ENCODE measurements at regions not wholly inside any gene's neighbourhood (a gene's known extent, or its start where the extent isn't known, plus 50 kb on each side); places are given as distances from the start of the nearest gene placed in this dataset.
"Not testable (repeated sequence)": the region's sequence is repeated elsewhere in the genome, so short reads cannot be mapped to it uniquely, and the experiment has no call there.

DNA sequence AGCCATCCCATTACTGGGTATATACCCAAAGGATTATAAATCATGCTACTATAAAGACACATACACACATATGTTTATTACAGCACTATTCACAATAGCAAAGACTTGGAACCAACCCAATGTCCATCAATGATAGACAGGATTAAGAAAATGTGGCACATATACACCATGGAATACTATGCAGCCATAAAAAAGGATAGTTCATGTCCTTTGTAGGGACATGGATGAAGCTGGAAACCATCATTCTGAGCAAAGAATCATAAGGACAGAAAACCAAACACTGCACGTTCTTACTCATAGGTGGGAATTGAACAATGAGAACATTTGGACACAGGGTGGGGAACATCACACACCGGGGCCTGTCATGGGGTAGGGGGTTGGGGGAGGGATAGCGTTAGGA lies 60.3 kb upstream of the NMU start:
- H3K27ac ChIP-seq (ENCODE audit: extremely low read depth, low read depth, low read length); POLR2A ChIA-PET; H3K9me3 ChIP-seq (ENCODE audit: control insufficient read depth, insufficient read depth, low read depth, low read length); H3K36me3 ChIP-seq (ENCODE audit: control insufficient read depth in 2 of 2, insufficient read depth in 1 of 2, low read length in 2 of 2); CTCF ChIA-PET; H3K4me3 ChIP-seq (ENCODE audit: low read depth, low read length); H3K4me1 ChIP-seq (ENCODE audit: control insufficient read depth, insufficient read depth, low read length): not testable (repeated sequence)
- peak; percentile 51; the same call in 1 of the 2 replicates for TF ChIP-seq ZNF146 (tag by site-specific recombination; IDR thresholded peaks at IDR 0.05)

DNA sequence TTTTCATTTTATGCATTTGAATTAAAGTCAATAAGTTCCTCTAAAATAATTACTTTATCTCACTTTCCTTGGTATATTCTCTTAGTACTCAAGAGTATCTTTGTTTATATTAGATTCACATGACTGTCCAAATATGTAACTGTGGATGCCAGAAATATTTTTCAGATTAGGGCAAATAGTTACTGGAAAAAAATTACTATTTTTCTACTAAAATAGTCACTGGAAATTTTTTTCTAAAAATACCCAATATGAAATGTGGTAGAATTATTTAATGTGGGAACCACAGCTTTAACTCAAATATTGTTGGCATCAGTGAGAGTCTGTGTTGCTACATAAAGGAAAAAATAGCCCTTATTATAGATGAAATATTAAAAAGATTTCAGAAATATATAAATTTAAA lies 70.4 kb upstream of the NMU start:
- Histone ChIP-seq H3K36me3 (ENCODE audit: control insufficient read depth in 2 of 2, insufficient read depth in 1 of 2, low read length in 2 of 2) (no peaks in the 10 kb centered on the region), H3K4me3 (ENCODE audit: low read depth, low read length) (no peak overlapping the region), H3K4me1 (ENCODE audit: control insufficient read depth, insufficient read depth, low read length) (no peaks in the 10 kb centered on the region), H3K27ac (ENCODE audit: extremely low read depth, low read depth, low read length) (no peak overlapping the region), H3K9me3 (ENCODE audit: control insufficient read depth, insufficient read depth, low read depth, low read length) (no peaks in the 10 kb centered on the region)
- ChIA-PET CTCF (no interaction called here), POLR2A (no interaction called here)
- TF ChIP-seq ZNF391 (tag by site-specific recombination; IDR thresholded peaks at IDR 0.05; ENCODE audit: borderline replicate concordance, low read depth) (no peak), ZNF777 (tag by site-specific recombination; IDR thresholded peaks at IDR 0.05; ENCODE audit: borderline replicate concordance) (no peak), ZFP69B (tag by site-specific recombination; IDR thresholded peaks at IDR 0.05) (no peak), ZNF610 (tag by site-specific recombination; IDR thresholded peaks at IDR 0.05; ENCODE audit: borderline replicate concordance) (no peak), ZNF140 (tag by site-specific recombination; IDR thresholded peaks at IDR 0.05) (no peak), FEZF1 (tag by site-specific recombination; IDR thresholded peaks at IDR 0.05) (no peak), ZFP41 (tag by site-specific recombination; IDR thresholded peaks at IDR 0.05; ENCODE audit: borderline replicate concordance) (no peak)
- TF ChIP-seq, protein P1, sequence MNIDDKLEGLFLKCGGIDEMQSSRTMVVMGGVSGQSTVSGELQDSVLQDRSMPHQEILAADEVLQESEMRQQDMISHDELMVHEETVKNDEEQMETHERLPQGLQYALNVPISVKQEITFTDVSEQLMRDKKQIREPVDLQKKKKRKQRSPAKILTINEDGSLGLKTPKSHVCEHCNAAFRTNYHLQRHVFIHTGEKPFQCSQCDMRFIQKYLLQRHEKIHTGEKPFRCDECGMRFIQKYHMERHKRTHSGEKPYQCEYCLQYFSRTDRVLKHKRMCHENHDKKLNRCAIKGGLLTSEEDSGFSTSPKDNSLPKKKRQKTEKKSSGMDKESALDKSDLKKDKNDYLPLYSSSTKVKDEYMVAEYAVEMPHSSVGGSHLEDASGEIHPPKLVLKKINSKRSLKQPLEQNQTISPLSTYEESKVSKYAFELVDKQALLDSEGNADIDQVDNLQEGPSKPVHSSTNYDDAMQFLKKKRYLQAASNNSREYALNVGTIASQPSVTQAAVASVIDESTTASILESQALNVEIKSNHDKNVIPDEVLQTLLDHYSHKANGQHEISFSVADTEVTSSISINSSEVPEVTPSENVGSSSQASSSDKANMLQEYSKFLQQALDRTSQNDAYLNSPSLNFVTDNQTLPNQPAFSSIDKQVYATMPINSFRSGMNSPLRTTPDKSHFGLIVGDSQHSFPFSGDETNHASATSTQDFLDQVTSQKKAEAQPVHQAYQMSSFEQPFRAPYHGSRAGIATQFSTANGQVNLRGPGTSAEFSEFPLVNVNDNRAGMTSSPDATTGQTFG (tag by site-specific recombination; IDR thresholded peaks at IDR 0.05; ENCODE audit: borderline replicate concordance), result no peak
- TF ChIP-seq, protein P2, sequence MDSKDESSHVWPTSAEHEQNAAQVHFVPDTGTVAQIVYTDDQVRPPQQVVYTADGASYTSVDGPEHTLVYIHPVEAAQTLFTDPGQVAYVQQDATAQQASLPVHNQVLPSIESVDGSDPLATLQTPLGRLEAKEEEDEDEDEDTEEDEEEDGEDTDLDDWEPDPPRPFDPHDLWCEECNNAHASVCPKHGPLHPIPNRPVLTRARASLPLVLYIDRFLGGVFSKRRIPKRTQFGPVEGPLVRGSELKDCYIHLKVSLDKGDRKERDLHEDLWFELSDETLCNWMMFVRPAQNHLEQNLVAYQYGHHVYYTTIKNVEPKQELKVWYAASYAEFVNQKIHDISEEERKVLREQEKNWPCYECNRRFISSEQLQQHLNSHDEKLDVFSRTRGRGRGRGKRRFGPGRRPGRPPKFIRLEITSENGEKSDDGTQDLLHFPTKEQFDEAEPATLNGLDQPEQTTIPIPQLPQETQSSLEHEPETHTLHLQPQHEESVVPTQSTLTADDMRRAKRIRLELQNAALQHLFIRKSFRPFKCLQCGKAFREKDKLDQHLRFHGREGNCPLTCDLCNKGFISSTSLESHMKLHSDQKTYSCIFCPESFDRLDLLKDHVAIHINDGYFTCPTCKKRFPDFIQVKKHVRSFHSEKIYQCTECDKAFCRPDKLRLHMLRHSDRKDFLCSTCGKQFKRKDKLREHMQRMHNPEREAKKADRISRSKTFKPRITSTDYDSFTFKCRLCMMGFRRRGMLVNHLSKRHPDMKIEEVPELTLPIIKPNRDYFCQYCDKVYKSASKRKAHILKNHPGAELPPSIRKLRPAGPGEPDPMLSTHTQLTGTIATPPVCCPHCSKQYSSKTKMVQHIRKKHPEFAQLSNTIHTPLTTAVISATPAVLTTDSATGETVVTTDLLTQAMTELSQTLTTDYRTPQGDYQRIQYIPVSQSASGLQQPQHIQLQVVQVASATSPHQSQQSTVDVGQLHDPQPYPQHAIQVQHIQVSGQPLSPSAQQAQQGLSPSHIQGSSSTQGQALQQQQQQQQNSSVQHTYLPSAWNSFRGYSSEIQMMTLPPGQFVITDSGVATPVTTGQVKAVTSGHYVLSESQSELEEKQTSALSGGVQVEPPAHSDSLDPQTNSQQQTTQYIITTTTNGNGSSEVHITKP (tag by site-specific recombination; IDR thresholded peaks at IDR 0.05), result no peak

DNA sequence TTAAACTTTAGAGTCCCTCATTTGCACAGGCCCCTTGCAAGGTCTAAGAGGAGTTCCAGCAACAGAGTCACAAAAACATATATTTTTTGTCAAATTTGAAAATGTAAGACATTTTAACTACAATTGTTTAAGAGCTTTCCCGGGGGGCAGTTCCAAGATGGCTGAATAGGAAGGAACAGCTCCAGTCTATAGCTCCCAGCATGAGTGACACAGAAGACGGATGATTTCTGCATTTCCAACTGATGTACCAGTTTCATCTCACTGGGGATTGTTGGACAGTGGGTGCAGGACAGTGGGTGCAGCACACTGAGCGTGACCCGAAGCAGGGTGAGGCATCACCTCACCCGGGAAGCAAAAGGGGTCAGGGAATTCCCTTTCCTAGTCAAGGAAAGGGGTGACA lies 71.4 kb upstream of the NMU start:
- POLR2A ChIA-PET, result no interaction called here
- TF ChIP-seq ZNF341 (tag by site-specific recombination; IDR thresholded peaks at IDR 0.05; ENCODE audit: low read depth) (0 out of 2 replicates have a peak, but pooled peaks have one; percentile 9), SP2 (tag by site-specific recombination; IDR thresholded peaks at IDR 0.05) (no peak), KLF7 (tag by site-specific recombination; IDR thresholded peaks at IDR 0.05; ENCODE audit: borderline replicate concordance) (no peak), SETDB1 (IDR thresholded peaks at IDR 0.05; ENCODE audit: insufficient read length, low read length) (no peak)
- Histone ChIP-seq H3K4me3 (ENCODE audit: low read depth, low read length) (no peak overlapping the region), H3K9me3 (ENCODE audit: control insufficient read depth, insufficient read depth, low read depth, low read length) (no peaks in the 10 kb centered on the region), H3K36me3 (ENCODE audit: control insufficient read depth in 2 of 2, insufficient read depth in 1 of 2, low read length in 2 of 2) (no peaks in the 10 kb centered on the region), H3K4me1 (ENCODE audit: control insufficient read depth, insufficient read depth, low read length) (no peaks in the 10 kb centered on the region), H3K27ac (ENCODE audit: extremely low read depth, low read depth, low read length) (no peak overlapping the region)
- CTCF ChIA-PET, result no interaction called here

DNA sequence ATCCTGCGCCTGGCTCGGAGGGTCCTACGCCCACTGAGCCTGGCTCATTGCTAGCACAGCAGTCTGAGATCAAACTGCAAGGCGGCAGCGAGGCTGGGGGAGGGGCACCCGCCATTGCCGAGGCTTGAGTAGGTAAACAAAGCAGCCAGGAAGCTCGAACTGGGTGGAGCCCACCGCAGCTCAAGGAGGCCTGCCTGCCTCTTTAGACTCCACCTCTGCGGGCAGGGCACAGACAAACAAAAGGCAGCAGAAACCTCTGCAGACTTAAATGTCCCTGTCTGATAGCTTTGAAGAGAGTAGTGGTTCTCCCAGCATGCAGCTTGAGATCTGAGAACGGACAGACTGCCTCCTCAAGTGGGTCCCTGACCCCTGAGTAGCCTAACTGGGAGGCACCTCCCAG lies 71.9 kb upstream of the NMU start:
- H3K4me3 ChIP-seq (ENCODE audit: low read depth, low read length), result not testable (repeated sequence)

More for the DNA sequence above, 71.9 kb upstream of the NMU start:
- H3K9me3 ChIP-seq (ENCODE audit: control insufficient read depth, insufficient read depth, low read depth, low read length); CTCF ChIA-PET; H3K36me3 ChIP-seq (ENCODE audit: control insufficient read depth in 2 of 2, insufficient read depth in 1 of 2, low read length in 2 of 2); H3K27ac ChIP-seq (ENCODE audit: extremely low read depth, low read depth, low read length); H3K4me1 ChIP-seq (ENCODE audit: control insufficient read depth, insufficient read depth, low read length); POLR2A ChIA-PET: not testable (repeated sequence)
